HCT116 (cell line): ENCODE measurements at regions not wholly inside any gene's neighbourhood (a gene's known extent, or its start where the extent isn't known, plus 50 kb on each side); places are given as distances from the start of the nearest gene placed in this dataset.

Source experiments
- ATAC-seq: fragments of 200-7000 bp; cut with Tn5 transposase; 2 replicates; pipeline ENCODE4 v1.9.1; 2020; ENCODE audit warnings: mild to moderate bottlenecking, moderate library complexity
- BruUV-seq: library from RNA; stranded (reverse); fragments of 400-500 nt; replicated peaks from 2 replicates; lab custom pipeline; 2021; lab: Mats Ljungman, UMichigan
- CTCF ChIA-PET: fragments of 300-600 bp; sonication (Branson Sonifier 250); formaldehyde crosslinking; loops from one replicate; lab custom pipeline; 2021; ENCODE audit warnings: antibody characterized with exemption; lab: Charles Lee
- POLR2A ChIA-PET: fragments of 300-600, 350-600 bp; sonication (Branson Sonifier 250); formaldehyde crosslinking; loops from one replicate; lab custom pipeline; 2021; ENCODE audit warnings: antibody characterized with exemption; lab: Charles Lee
- RAD21 ChIA-PET, 2 experiments: fragments of 300-600 bp; sonication (Branson Sonifier 250); formaldehyde crosslinking; loops; one replicate each; lab custom pipeline; 2023; ENCODE audit warnings: low total read pairs in 2 of 2; ENCODE audit not compliant: uncharacterized antibody in 2 of 2, unreplicated experiment in 2 of 2, low non-redundant PET in 1 of 2; lab: Charles Lee
- DNase-seq: peaks from one replicate; pipeline ENCODE4 v3.0.0-alpha.2; 2010; ENCODE audit warnings: low read depth, low spot score
- H2AFZ ChIP-seq: fragments of 200-600 bp; shearing (Covaris generic), sonication (generic); 2 replicates; pipeline ENCODE4 v1.6.1; 2017; ENCODE audit warnings: low read depth, mixed run types, mixed read lengths, antibody characterized with exemption, low read length; ENCODE audit not compliant: poor library complexity, severe bottlenecking
- H3K27ac ChIP-seq: 2 replicates; pipeline ENCODE4 v1.5.1; 2012; ENCODE audit warnings: low read depth, low read length
- H3K27me3 ChIP-seq: fragments of 200-600 bp; sonication (generic); 2 replicates; pipeline ENCODE4 v1.6.1; 2016; ENCODE audit warnings: mixed run types, low read length, mixed read lengths; ENCODE audit not compliant: insufficient read depth
- H3K36me3 ChIP-seq, 2 experiments: fragments of 200-500 bp in 1 of 2; fragments of 200-600 bp in 1 of 2; sonication (Bioruptor generic) in 1 of 2; sonication (generic) in 1 of 2; 2 replicates each; pipeline versions ENCODE4 v1.5.1 to v1.6.1; 2014 to 2016; ENCODE audit warnings: low read length in 2 of 2, inconsistent platforms in 1 of 2, mixed read lengths in 1 of 2, mixed run types in 1 of 2; ENCODE audit not compliant: insufficient read depth in 2 of 2, control insufficient read depth in 1 of 2
- H3K4me1 ChIP-seq, 2 experiments: fragments of 200-600 bp in 1 of 2; sonication (generic) in 1 of 2; 2 replicates each; pipeline versions ENCODE4 v1.5.1 to v1.6.1; 2012 to 2017; ENCODE audit warnings: low read length in 2 of 2, inconsistent platforms in 1 of 2, mild to moderate bottlenecking in 1 of 2, mixed read lengths in 1 of 2, mixed run types in 1 of 2, moderate library complexity in 1 of 2; ENCODE audit not compliant: insufficient read depth in 2 of 2, control insufficient read depth in 1 of 2
- H3K4me2 ChIP-seq: fragments of 200-600 bp; sonication (generic); 2 replicates; pipeline ENCODE4 v1.6.1; 2017; ENCODE audit warnings: mixed run types, low read length, mixed read lengths
- H3K4me3 ChIP-seq, 2 experiments: fragments of 200-600 bp in 1 of 2; sonication (generic) in 1 of 2; replicated peaks in 1 of 2; 2 replicates each; pipeline ENCODE4 v1.5.1; 2011 to 2016; ENCODE audit warnings: low read length in 2 of 2, control low read depth in 1 of 2, low read depth in 1 of 2, mild to moderate bottlenecking in 1 of 2, mixed read lengths in 1 of 2, mixed run types in 1 of 2
- H3K79me2 ChIP-seq: fragments of 200-600 bp; sonication (generic); 2 replicates; pipeline ENCODE4 v1.6.1; 2017; ENCODE audit warnings: mild to moderate bottlenecking, mixed run types, low read length, moderate library complexity, mixed read lengths; ENCODE audit not compliant: insufficient read depth
- H3K9ac ChIP-seq: fragments of 200-600 bp; sonication (generic); 2 replicates; pipeline ENCODE4 v1.6.1; 2016; ENCODE audit warnings: low read length, mixed read lengths
- H3K9me2 ChIP-seq: fragments of 200-600 bp; sonication (generic), shearing (Covaris generic); 2 replicates; pipeline ENCODE4 v1.6.1; 2017; ENCODE audit warnings: mixed run types, mild to moderate bottlenecking, moderate library complexity; ENCODE audit not compliant: insufficient read depth
- H3K9me3 ChIP-seq, 2 experiments: fragments of 200-500 bp in 1 of 2; fragments of 200-600 bp in 1 of 2; sonication (Bioruptor generic) in 1 of 2; sonication (generic) in 1 of 2; 2 replicates each; pipeline ENCODE4 v1.6.1; 2014 to 2017; ENCODE audit warnings: low read length in 2 of 2, mixed read lengths in 2 of 2, inconsistent platforms in 1 of 2, low read depth in 1 of 2, mild to moderate bottlenecking in 1 of 2, mixed run types in 1 of 2, moderate library complexity in 1 of 2; ENCODE audit not compliant: control insufficient read depth in 1 of 2, insufficient read depth in 1 of 2
- H4K20me1 ChIP-seq: fragments of 200-600 bp; sonication (generic), shearing (Covaris generic); 2 replicates; pipeline ENCODE4 v1.6.1; 2017; ENCODE audit warnings: mixed run types, mild to moderate bottlenecking, moderate library complexity; ENCODE audit not compliant: insufficient read depth
- CBX3 ChIP-seq: IDR thresholded peaks from 2 replicates; pipeline ENCODE4 v1.6.1; 2012; ENCODE audit warnings: low read depth
- CEBPB ChIP-seq: IDR thresholded peaks from 2 replicates; pipeline ENCODE4 v1.6.1; 2012; ENCODE audit warnings: low read depth
- CTCF ChIP-seq, 3 experiments: fragments of 200-600 bp in 1 of 3; sonication (generic) in 1 of 3; IDR thresholded peaks in 2 of 3; conservative IDR thresholded peaks in 1 of 3; 2 replicates each; pipeline ENCODE4 v1.5.1; 2012 to 2017; ENCODE audit warnings: low read depth in 2 of 3, low read length in 2 of 3, antibody characterized with exemption in 1 of 3, borderline replicate concordance in 1 of 3, control low read depth in 1 of 3, mild to moderate bottlenecking in 1 of 3, mixed read lengths in 1 of 3, mixed run types in 1 of 3, moderate library complexity in 1 of 3; ENCODE audit not compliant: insufficient read depth in 1 of 3
- EGR1 ChIP-seq: IDR thresholded peaks from 2 replicates; pipeline ENCODE4 v1.6.1; 2012; ENCODE audit warnings: low read depth
- ELF1 ChIP-seq: IDR thresholded peaks from 2 replicates; pipeline ENCODE4 v1.6.1; 2012; ENCODE audit warnings: low read depth, borderline replicate concordance
- EZH2 ChIP-seq: fragments of 200-600 bp; sonication (generic); IDR thresholded peaks from 2 replicates; pipeline ENCODE4 v1.6.1; 2017; ENCODE audit warnings: antibody characterized with exemption, mixed run types
- JUND ChIP-seq: IDR thresholded peaks from 2 replicates; pipeline ENCODE4 v1.6.1; 2012
- MAX ChIP-seq: IDR thresholded peaks from 2 replicates; pipeline ENCODE4 v1.6.1; 2012
- POLR2A ChIP-seq: IDR thresholded peaks from 2 replicates; pipeline ENCODE4 v1.7.0; 2011; ENCODE audit warnings: borderline replicate concordance; ENCODE audit not compliant: insufficient read depth, insufficient read length; ENCODE audit errors: extremely low read depth
- RAD21 ChIP-seq: IDR thresholded peaks from 2 replicates; pipeline ENCODE4 v1.6.1; 2012; ENCODE audit warnings: low read depth, mild to moderate bottlenecking
- REST ChIP-seq: IDR thresholded peaks from 2 replicates; pipeline ENCODE4 v1.6.1; 2012; ENCODE audit warnings: low read depth
- intact Hi-C: fragments of 100-400 bp; cut with micrococcal nuclease; formaldehyde crosslinking; loops from 2 replicates; pipeline ENCODE4 v1.10.0; 2022

GRCh38 chr3:144770915-144771351, 799.3 kb downstream of the DIPK2A start:
- H3K4me3 ChIP-seq, result no peak overlapping the region
- H3K9me2 ChIP-seq, result no peaks in the 10 kb centered on the region
- H3K79me2 ChIP-seq, result no peaks in the 10 kb centered on the region
- H3K4me2 ChIP-seq, result no peak overlapping the region
- H3K9me3 ChIP-seq, result no peaks in the 10 kb centered on the region
- POLR2A ChIA-PET, result interaction anchor here (1.0 kb wide), 1 partner anchor 799 kb away, joined by 3 read pairs; the partner anchor contains the start of gene DIPK2A
- no peak overlapping the region for H3K27ac ChIP-seq
- no peak overlapping the region for H3K9ac ChIP-seq
- ATAC-seq (peak; percentile 72), DNase-seq (peak; percentile 24)
- H3K36me3 ChIP-seq, result no peaks in the 10 kb centered on the region
- no peaks in the 10 kb centered on the region for H3K27me3 ChIP-seq
- intact Hi-C loops, result loop anchor here (2.0 to 5.0 kb wide), 3 partner anchors 798 to 996 kb away; no protein-coding TSS in a partner anchor
- H4K20me1 ChIP-seq, result no peaks in the 10 kb centered on the region
- no TSS peak for BruUV-seq
- H2AFZ ChIP-seq, result no peak overlapping the region
- RAD21 ChIA-PET, result no interaction called here
- no peak for TF ChIP-seq EZH2
- TF ChIP-seq CTCF (IDR thresholded peaks at IDR 0.05 in 2 of 3, conservative IDR thresholded peaks at IDR 0.05 in 1 of 3; ENCODE audit: borderline replicate concordance in 1 of 3, insufficient read depth in 1 of 3, low read depth in 2 of 3, low read length in 2 of 3), result peak; percentile 24 to 48 (median 36); a peak in 4 of 6 replicates
- TF ChIP-seq CBX3, result no peak
- TF ChIP-seq RAD21, result peak; percentile 65
- CTCF ChIA-PET, result interaction anchor here (0.5 to 1.2 kb wide), 2 partner anchors 591 to 799 kb away, joined by 4 read pairs; partner anchors contain the start of gene DIPK2A
- no peaks in the 10 kb centered on the region for H3K4me1 ChIP-seq

GRCh38 chr3:144771381-144771870, 799.8 kb downstream of the DIPK2A start:
- no peak overlapping the region for H3K27ac ChIP-seq
- ChIA-PET CTCF (interaction anchor here (0.5 to 1.2 kb wide), 2 partner anchors 591 to 800 kb away, joined by 4 read pairs; partner anchors contain the start of gene DIPK2A), POLR2A (interaction anchor here (1.0 kb wide), 1 partner anchor 800 kb away, joined by 3 read pairs; the partner anchor contains the start of gene DIPK2A), RAD21 (no interaction called here)
- H3K9me3 ChIP-seq, result no peaks in the 10 kb centered on the region
- no peak overlapping the region for H3K4me2 ChIP-seq
- H3K4me3 ChIP-seq, result no peak overlapping the region
- intact Hi-C loops, result loop anchor here (2.0 to 5.0 kb wide), 3 partner anchors 799 to 996 kb away; no protein-coding TSS in a partner anchor
- H3K9ac ChIP-seq, result no peak overlapping the region
- H3K79me2 ChIP-seq, result no peaks in the 10 kb centered on the region
- H3K27me3 ChIP-seq, result no peaks in the 10 kb centered on the region
- no peaks in the 10 kb centered on the region for H3K36me3 ChIP-seq
- H2AFZ ChIP-seq, result no peak overlapping the region
- no peaks in the 10 kb centered on the region for H3K9me2 ChIP-seq
- DNase-seq, result no peak
- H4K20me1 ChIP-seq, result no peaks in the 10 kb centered on the region
- H3K4me1 ChIP-seq, result no peaks in the 10 kb centered on the region
- no TSS peak for BruUV-seq
- no peak for ATAC-seq
- no peak for TF ChIP-seq EZH2
- no peak for TF ChIP-seq EGR1
- TF ChIP-seq JUND, result no peak
- no peak for TF ChIP-seq ELF1
- TF ChIP-seq MAX, result no peak
- no peak for TF ChIP-seq CEBPB
- TF ChIP-seq CTCF (IDR thresholded peaks at IDR 0.05 in 2 of 3, conservative IDR thresholded peaks at IDR 0.05 in 1 of 3; ENCODE audit: borderline replicate concordance in 1 of 3, insufficient read depth in 1 of 3, low read depth in 2 of 3, low read length in 2 of 3), result no peak
- TF ChIP-seq POLR2A, result no peak
- no peak for TF ChIP-seq REST
